Lower leg skin (tissue), 4 donors: ENCODE measurements at regions not wholly inside any gene's neighbourhood (a gene's known extent, or its start where the extent isn't known, plus 50 kb on each side); places are given as distances from the start of the nearest gene placed in this dataset.

ENCODE experiments used
- DNase-seq, 2 donors: peaks; one replicate each; pipeline ENCODE4 v3.0.0-alpha.2; 2019; ENCODE audit warnings: low spot score in 2 of 2
- H3K4me3 ChIP-seq: fragments of 200-600 bp; sonication (generic); 2 replicates; pipeline ENCODE4 v1.5.1; 2017; ENCODE audit warnings: mild to moderate bottlenecking, low read depth; ENCODE audit not compliant: poor library complexity, severe bottlenecking
- POLR2A ChIP-seq, 2 donors: fragments of 450-650 bp; IDR thresholded peaks; one replicate each; pipeline ENCODE4 v1.6.1; 2016 to 2017; ENCODE audit warnings: antibody characterized with exemption in 2 of 2, mild to moderate bottlenecking in 1 of 2, moderate library complexity in 1 of 2
- WGBS, 2 donors: methylation state at CpG; one replicate each; pipeline ENCODE4 v1.1.5; 2018; 5-methylcytosine and 5-hydroxymethylcytosine counted together
- intact Hi-C: fragments of 100-400 bp; cut with DNase I; formaldehyde crosslinking; loops from one replicate; pipeline ENCODE4 v1.15.0; 2023; ENCODE audit warnings: low total_unique reads
- TF ChIP-seq, protein P1 (sequence below), 3 donors: fragments of 450-650 bp; IDR thresholded peaks; one replicate each; pipeline ENCODE4 v1.5.1; 2016; ENCODE audit warnings: antibody characterized with exemption in 3 of 3, mild to moderate bottlenecking in 3 of 3, moderate library complexity in 2 of 3

DNA sequence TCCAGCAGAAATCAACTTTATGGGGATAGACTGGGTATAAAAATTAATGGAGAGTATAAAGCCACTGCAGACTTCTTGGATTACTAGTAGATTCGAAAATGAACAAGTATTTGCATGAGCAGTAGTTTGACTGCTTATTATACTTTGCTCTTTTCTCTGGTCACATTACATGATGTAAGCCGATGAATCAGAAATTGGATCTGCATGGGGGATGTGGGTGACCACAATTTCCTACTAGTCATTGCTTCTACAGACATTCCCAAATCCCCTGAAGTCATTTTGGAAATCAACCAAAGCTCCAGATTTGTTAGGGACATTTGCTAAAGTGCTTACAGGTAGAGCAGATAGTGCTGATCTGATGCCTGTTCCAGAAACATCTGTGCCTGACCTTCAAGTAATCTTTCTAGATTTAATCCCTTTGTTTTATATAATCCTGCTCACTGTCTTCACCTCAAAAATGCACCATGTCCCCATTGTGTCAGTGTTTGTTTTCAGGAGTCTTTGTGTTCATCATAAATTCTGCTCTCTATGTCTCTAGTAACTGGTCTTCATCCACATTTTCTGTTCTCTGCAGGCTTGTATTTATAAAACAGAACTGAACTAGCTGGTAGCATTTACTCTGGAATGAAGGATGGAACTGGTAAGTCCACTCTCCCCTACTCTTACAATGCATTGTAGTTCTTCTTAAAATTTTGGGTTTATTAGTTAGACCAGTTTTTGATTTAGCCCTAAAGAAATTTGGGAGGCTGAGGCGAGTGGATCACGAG, 201.5 kb upstream of the CSNK1A1L start:
- H3K4me3 ChIP-seq = no peak overlapping the region
- intact Hi-C loops = no loop called here
- no peak for DNase-seq
- WGBS, 2 donors = 60 to 65% methylated on average over 4 of the region's 4 CpGs
- no peak for TF ChIP-seq POLR2A (IDR thresholded peaks at IDR 0.05)
- TF ChIP-seq, protein P1, sequence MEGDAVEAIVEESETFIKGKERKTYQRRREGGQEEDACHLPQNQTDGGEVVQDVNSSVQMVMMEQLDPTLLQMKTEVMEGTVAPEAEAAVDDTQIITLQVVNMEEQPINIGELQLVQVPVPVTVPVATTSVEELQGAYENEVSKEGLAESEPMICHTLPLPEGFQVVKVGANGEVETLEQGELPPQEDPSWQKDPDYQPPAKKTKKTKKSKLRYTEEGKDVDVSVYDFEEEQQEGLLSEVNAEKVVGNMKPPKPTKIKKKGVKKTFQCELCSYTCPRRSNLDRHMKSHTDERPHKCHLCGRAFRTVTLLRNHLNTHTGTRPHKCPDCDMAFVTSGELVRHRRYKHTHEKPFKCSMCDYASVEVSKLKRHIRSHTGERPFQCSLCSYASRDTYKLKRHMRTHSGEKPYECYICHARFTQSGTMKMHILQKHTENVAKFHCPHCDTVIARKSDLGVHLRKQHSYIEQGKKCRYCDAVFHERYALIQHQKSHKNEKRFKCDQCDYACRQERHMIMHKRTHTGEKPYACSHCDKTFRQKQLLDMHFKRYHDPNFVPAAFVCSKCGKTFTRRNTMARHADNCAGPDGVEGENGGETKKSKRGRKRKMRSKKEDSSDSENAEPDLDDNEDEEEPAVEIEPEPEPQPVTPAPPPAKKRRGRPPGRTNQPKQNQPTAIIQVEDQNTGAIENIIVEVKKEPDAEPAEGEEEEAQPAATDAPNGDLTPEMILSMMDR (IDR thresholded peaks at IDR 0.05) = no peak

DNA sequence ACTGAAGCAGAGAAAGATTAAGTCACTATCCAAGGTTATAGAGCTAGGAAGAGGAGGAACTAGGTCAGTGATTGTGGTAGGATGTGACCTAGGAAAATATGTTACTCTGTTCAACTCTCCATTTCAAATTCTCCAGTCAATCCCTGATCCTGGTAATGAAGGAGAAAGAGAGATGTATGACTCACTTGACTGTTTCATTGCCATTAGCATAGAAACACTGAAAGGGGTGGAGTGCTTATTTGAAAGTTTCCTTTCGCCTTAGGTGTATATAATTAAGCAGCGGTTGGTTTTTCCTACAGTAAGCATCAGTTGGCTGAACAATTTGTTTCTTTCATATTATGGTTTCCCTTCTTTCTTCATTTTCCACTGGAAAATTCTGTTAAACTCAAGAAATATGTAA, 198.1 kb upstream of the CSNK1A1L start:
- 57 to 74% methylated on average over 2 of the region's 2 CpGs for WGBS, 2 donors
- intact Hi-C loops = no loop called here

GRCh38 chr13:37302686-37303085, 197.2 kb upstream of the CSNK1A1L start:
- no peak for DNase-seq
- TF ChIP-seq POLR2A (IDR thresholded peaks at IDR 0.05) = no peak
- TF ChIP-seq, protein P1 (IDR thresholded peaks at IDR 0.05) = no peak
- WGBS, 2 donors = 83 to 94% methylated on average over 1 of the region's 1 CpG
- intact Hi-C loops = no loop called here
- H3K4me3 ChIP-seq = no peak overlapping the region

More for the DNA sequence above, 198.1 kb upstream of the CSNK1A1L start:
- DNase-seq = no peak
- TF ChIP-seq, protein P1 (IDR thresholded peaks at IDR 0.05) = no peak
- no peak for TF ChIP-seq POLR2A (IDR thresholded peaks at IDR 0.05)
- H3K4me3 ChIP-seq = no peak overlapping the region

DNA sequence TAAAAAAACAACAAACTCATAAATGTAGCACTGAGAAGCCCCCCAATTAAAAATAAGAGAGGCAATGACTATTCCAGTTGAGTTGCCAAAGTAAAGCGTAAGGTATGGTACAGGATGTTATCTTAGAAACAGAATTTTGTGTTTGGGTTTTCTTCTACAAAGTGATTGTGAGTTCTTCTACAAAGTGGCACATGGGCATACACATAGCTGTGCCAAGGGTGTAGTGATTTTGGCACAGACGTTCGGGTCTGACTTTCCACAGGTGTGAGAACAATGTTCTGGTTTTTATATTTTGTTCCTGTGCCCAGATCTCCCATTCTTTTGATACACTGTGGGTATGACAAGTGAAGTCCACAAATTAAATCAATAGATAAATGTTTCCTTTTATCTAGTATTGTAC, 190.1 kb upstream of the CSNK1A1L start:
- no peak for DNase-seq
- intact Hi-C loops = no loop called here
- WGBS, 2 donors = 39 to 50% methylated on average over 3 of the region's 3 CpGs
- TF ChIP-seq, protein P1 (IDR thresholded peaks at IDR 0.05) = no peak
- TF ChIP-seq POLR2A (IDR thresholded peaks at IDR 0.05) = no peak
- H3K4me3 ChIP-seq = no peak overlapping the region

DNA sequence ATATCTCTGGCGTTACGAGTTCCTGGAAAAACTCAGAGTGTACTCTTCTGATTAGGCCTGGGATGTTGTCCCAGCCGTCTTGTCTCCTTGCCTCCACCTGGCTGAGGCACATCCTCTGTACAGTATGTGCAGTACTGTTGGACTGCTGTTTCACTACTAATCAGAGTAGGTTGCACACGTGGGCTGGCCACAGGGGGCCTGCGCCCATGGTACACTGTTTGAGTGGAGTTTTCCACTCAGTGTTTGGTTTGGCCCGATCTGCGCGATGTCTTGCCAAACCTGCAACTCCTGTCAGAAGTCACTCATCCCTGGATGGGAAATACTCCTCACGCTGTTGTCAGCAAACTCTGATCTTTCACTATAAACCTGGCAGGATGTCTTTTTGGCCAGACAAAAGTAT, 189.6 kb upstream of the CSNK1A1L start:
- H3K4me3 ChIP-seq = no peak overlapping the region
- DNase-seq = no peak
- no peak for TF ChIP-seq POLR2A (IDR thresholded peaks at IDR 0.05)
- TF ChIP-seq, protein P1 (IDR thresholded peaks at IDR 0.05) = no peak

GRCh38 chr13:37294472-37294871, 189.0 kb upstream of the CSNK1A1L start:
- DNase-seq = no peak
- 66 to 72% methylated on average over 6 of the region's 6 CpGs for WGBS, 2 donors
- TF ChIP-seq, protein P1 (IDR thresholded peaks at IDR 0.05) = no peak
- no peak for TF ChIP-seq POLR2A (IDR thresholded peaks at IDR 0.05)
- intact Hi-C loops = no loop called here
- H3K4me3 ChIP-seq = no peak overlapping the region

More for the DNA sequence above, 189.6 kb upstream of the CSNK1A1L start:
- intact Hi-C loops = no loop called here
- 41 to 69% methylated on average over 9 of the region's 9 CpGs for WGBS, 2 donors
